Uterus (tissue), 2 donors: ENCODE measurements at regions not wholly inside any gene's neighbourhood (a gene's known extent, or its start where the extent isn't known, plus 50 kb on each side); places are given as distances from the start of the nearest gene placed in this dataset.

ENCODE experiments used
- POLR2A ChIP-seq, 2 donors: fragments of 450-650 bp; IDR thresholded peaks; one replicate each; pipeline ENCODE4 v1.6.1; 2016; ENCODE audit warnings: antibody characterized with exemption in 2 of 2, mild to moderate bottlenecking in 1 of 2, moderate library complexity in 1 of 2
- TF ChIP-seq, protein P1 (sequence below), 4 experiments: fragments of 200-600 bp in 2 of 4; fragments of 450-650 bp in 2 of 4; sonication (generic) in 2 of 4; IDR thresholded peaks; one replicate each; pipeline ENCODE4 v1.5.1; 2016 to 2019; ENCODE audit warnings: antibody characterized with exemption in 4 of 4, mild to moderate bottlenecking in 2 of 4, moderate library complexity in 1 of 4

DNA sequence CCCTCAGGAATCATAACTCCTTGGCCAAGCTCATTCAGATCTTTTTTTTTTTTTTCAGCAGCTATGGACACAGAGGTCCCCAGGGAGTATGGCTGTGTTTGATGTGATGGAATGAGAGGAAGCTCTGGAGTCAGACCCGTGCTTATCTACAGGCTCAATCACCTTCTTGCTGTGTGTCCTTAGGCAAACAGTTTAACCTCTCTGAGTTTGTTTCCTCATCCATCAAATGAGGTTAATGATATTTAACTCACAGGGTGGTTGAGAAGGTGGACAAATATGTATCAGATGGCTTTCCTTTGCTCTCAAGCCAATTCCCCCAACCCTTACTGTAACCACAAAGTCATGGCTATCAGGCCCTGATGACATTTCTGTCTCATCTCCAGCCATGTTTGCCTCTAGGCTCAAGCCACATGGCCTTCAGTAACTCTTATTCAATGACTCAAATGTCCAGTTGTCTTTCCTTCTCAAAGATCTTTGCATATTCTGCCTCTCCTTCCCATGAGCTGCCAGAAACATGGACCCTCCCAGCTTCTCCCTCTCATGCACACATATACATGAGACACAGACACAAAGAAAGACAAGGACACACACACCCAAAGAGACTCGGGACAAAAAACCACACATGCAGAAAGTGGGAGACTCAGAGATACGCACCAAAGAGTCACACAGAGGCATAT, 303.5 kb upstream of the KAZN start:
- TF ChIP-seq, protein P1, sequence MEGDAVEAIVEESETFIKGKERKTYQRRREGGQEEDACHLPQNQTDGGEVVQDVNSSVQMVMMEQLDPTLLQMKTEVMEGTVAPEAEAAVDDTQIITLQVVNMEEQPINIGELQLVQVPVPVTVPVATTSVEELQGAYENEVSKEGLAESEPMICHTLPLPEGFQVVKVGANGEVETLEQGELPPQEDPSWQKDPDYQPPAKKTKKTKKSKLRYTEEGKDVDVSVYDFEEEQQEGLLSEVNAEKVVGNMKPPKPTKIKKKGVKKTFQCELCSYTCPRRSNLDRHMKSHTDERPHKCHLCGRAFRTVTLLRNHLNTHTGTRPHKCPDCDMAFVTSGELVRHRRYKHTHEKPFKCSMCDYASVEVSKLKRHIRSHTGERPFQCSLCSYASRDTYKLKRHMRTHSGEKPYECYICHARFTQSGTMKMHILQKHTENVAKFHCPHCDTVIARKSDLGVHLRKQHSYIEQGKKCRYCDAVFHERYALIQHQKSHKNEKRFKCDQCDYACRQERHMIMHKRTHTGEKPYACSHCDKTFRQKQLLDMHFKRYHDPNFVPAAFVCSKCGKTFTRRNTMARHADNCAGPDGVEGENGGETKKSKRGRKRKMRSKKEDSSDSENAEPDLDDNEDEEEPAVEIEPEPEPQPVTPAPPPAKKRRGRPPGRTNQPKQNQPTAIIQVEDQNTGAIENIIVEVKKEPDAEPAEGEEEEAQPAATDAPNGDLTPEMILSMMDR (IDR thresholded peaks at IDR 0.05), result no peak
- TF ChIP-seq POLR2A (IDR thresholded peaks at IDR 0.05), result no peak
